H9 (cell line): ENCODE measurements at regions not wholly inside any gene's neighbourhood (a gene's known extent, or its start where the extent isn't known, plus 50 kb on each side); places are given as distances from the start of the nearest gene placed in this dataset.
"Not testable (repeated sequence)": the region's sequence is repeated elsewhere in the genome, so short reads cannot be mapped to it uniquely, and the experiment has no call there.

Experiments used
- DNase-seq: peaks from one replicate; pipeline ENCODE4 v3.0.0-alpha.2; 2017
- H2AFZ ChIP-seq: one replicate; pipeline ENCODE4 v1.6.1; 2013; ENCODE audit warnings: mild to moderate bottlenecking, low read length, control low read depth, moderate library complexity
- H2AK5ac ChIP-seq: 2 replicates; pipeline ENCODE4 v1.6.1; 2013; ENCODE audit warnings: low read length, control low read depth, mixed read lengths; ENCODE audit not compliant: insufficient read length
- H2BK120ac ChIP-seq: one replicate; pipeline ENCODE4 v1.6.1; 2013; ENCODE audit warnings: low read depth, mild to moderate bottlenecking, low read length, control low read depth, inconsistent platforms; ENCODE audit not compliant: poor library complexity, severe bottlenecking
- H2BK12ac ChIP-seq: 2 replicates; pipeline ENCODE4 v1.6.1; 2013; ENCODE audit warnings: low read length, control low read depth, mixed read lengths, low read depth; ENCODE audit not compliant: insufficient read length
- H2BK15ac ChIP-seq: 2 replicates; pipeline ENCODE4 v1.6.1; 2013; ENCODE audit warnings: low read depth, low read length, control low read depth
- H2BK20ac ChIP-seq: one replicate; pipeline ENCODE4 v1.6.1; 2013; ENCODE audit warnings: low read depth, mild to moderate bottlenecking, low read length, control low read depth, inconsistent platforms; ENCODE audit not compliant: poor library complexity, severe bottlenecking
- H2BK5ac ChIP-seq: 2 replicates; pipeline ENCODE4 v1.6.1; 2013; ENCODE audit warnings: low read length, control low read depth, mixed read lengths; ENCODE audit not compliant: insufficient read length
- H3K14ac ChIP-seq: 2 replicates; pipeline ENCODE4 v1.6.1; 2013; ENCODE audit warnings: low read length, control low read depth; ENCODE audit not compliant: insufficient read depth
- H3K18ac ChIP-seq: 2 replicates; pipeline ENCODE4 v1.6.1; 2013; ENCODE audit warnings: low read depth, mild to moderate bottlenecking, mixed read lengths, low read length, control low read depth; ENCODE audit not compliant: insufficient read length
- H3K23ac ChIP-seq: 2 replicates; pipeline ENCODE4 v1.6.1; 2013; ENCODE audit warnings: low read length, control low read depth, mixed read lengths, low read depth; ENCODE audit not compliant: insufficient read length
- H3K23me2 ChIP-seq: 2 replicates; pipeline ENCODE4 v1.6.1; 2013; ENCODE audit warnings: low read depth, mild to moderate bottlenecking, mixed read lengths, low read length, control low read depth; ENCODE audit not compliant: insufficient read length, poor library complexity, severe bottlenecking
- H3K27ac ChIP-seq: 2 replicates; pipeline ENCODE4 v1.5.1; 2013; ENCODE audit warnings: low read length, control low read depth, mixed read lengths, low read depth; ENCODE audit not compliant: insufficient read length
- H3K27me3 ChIP-seq: 2 replicates; pipeline ENCODE4 v1.6.1; 2013; ENCODE audit warnings: low read length, control low read depth, inconsistent platforms; ENCODE audit not compliant: insufficient read depth
- H3K4ac ChIP-seq: 2 replicates; pipeline ENCODE4 v1.6.1; 2013; ENCODE audit warnings: low read depth, mild to moderate bottlenecking, control low read depth, inconsistent platforms, low read length, moderate library complexity
- H3K4me1 ChIP-seq: 2 replicates; pipeline ENCODE4 v1.6.1; 2013; ENCODE audit warnings: low read length, control low read depth, inconsistent platforms; ENCODE audit not compliant: insufficient read depth
- H3K4me2 ChIP-seq: 2 replicates; pipeline ENCODE4 v1.6.1; 2013; ENCODE audit warnings: low read length, control low read depth, mixed read lengths; ENCODE audit not compliant: insufficient read length, insufficient read depth
- H3K56ac ChIP-seq: 2 replicates; pipeline ENCODE4 v1.6.1; 2013; ENCODE audit warnings: low read depth, mild to moderate bottlenecking, mixed read lengths, low read length, control low read depth; ENCODE audit not compliant: insufficient read length
- H3K79me1 ChIP-seq: 2 replicates; pipeline ENCODE4 v1.6.1; 2013; ENCODE audit warnings: low read depth, mild to moderate bottlenecking, moderate library complexity, low read length, control low read depth, inconsistent platforms; ENCODE audit not compliant: insufficient read depth, poor library complexity, severe bottlenecking
- H3K79me2 ChIP-seq: 2 replicates; pipeline ENCODE4 v1.6.1; 2013; ENCODE audit warnings: low read length, control low read depth, inconsistent platforms; ENCODE audit not compliant: insufficient read depth
- H3K9ac ChIP-seq: 2 replicates; pipeline ENCODE4 v1.6.1; 2013; ENCODE audit warnings: low read length, control low read depth, mixed read lengths; ENCODE audit not compliant: insufficient read length; ENCODE audit errors: extremely low read depth
- H3K9me3 ChIP-seq: one replicate; pipeline ENCODE4 v1.6.1; 2013; ENCODE audit warnings: low read depth, low read length, inconsistent platforms; ENCODE audit not compliant: control insufficient read depth
- H3T11ph ChIP-seq: one replicate; pipeline ENCODE4 v1.6.1; 2013; ENCODE audit warnings: mild to moderate bottlenecking, low read length, control low read depth, inconsistent platforms
- H4K20me1 ChIP-seq: one replicate; pipeline ENCODE4 v1.6.1; 2013; ENCODE audit not compliant: control insufficient read depth, insufficient read length, insufficient read depth
- H4K5ac ChIP-seq: 2 replicates; pipeline ENCODE4 v1.6.1; 2013; ENCODE audit warnings: low read depth, mild to moderate bottlenecking, mixed read lengths, low read length, control low read depth; ENCODE audit not compliant: insufficient read length
- H4K8ac ChIP-seq: replicated peaks from 2 replicates; pipeline ENCODE4 v1.6.1; 2013; ENCODE audit warnings: low read length, control low read depth, mixed read lengths, low read depth; ENCODE audit not compliant: insufficient read length
- H4K91ac ChIP-seq: 2 replicates; pipeline ENCODE4 v1.6.1; 2013; ENCODE audit warnings: low read depth, mild to moderate bottlenecking, moderate library complexity, mixed read lengths, low read length, control low read depth; ENCODE audit not compliant: insufficient read length
- H3K27ac Mint-ChIP-seq, 3 experiments: 2 replicates in 2 of 3; 3 replicates in 1 of 3; pipeline ENCODE4 v1.8.0; 2020 to 2021; ENCODE audit warnings: mixed read lengths in 3 of 3, mild to moderate bottlenecking in 1 of 3, moderate library complexity in 1 of 3
- H3K27me3 Mint-ChIP-seq: 2 replicates; pipeline ENCODE4 v1.8.0; 2021; ENCODE audit warnings: low read depth, mild to moderate bottlenecking, moderate library complexity, mixed read lengths
- H3K36me3 Mint-ChIP-seq, 3 experiments: 2 replicates in 2 of 3; 3 replicates in 1 of 3; pipeline ENCODE4 v1.8.0; 2020 to 2021; ENCODE audit warnings: low read depth in 3 of 3, mixed read lengths in 3 of 3; ENCODE audit not compliant: insufficient read depth in 1 of 3
- H3K4me1 Mint-ChIP-seq, 2 experiments: 2 replicates each; pipeline ENCODE4 v1.8.0; 2020; ENCODE audit warnings: mixed read lengths in 2 of 2
- H3K4me3 Mint-ChIP-seq, 2 experiments: 2 replicates in 1 of 2; 3 replicates in 1 of 2; pipeline ENCODE4 v1.8.0; 2020 to 2021; ENCODE audit warnings: mild to moderate bottlenecking in 2 of 2, mixed read lengths in 2 of 2, moderate library complexity in 1 of 2
- H3K9me3 Mint-ChIP-seq, 2 experiments: 2 replicates in 1 of 2; 3 replicates in 1 of 2; pipeline ENCODE4 v1.8.0; 2020; ENCODE audit warnings: mild to moderate bottlenecking in 2 of 2, mixed read lengths in 2 of 2, moderate library complexity in 1 of 2
- CTCF ChIP-seq: fragments of 200-600 bp; sonication (generic); conservative IDR thresholded peaks from 3 replicates; pipeline ENCODE4 v1.8.0; 2021; ENCODE audit warnings: antibody characterized with exemption, mild to moderate bottlenecking
- WGBS: extraction: QIAGEN DNeasy Blood & Tissue Kit; methylation state at CpG from one replicate; pipeline ENCODE4 v1.1.7; 2013; ENCODE audit warnings: missing lambda C conversion rate, low lambda C conversion rate, mixed read lengths; ENCODE audit not compliant: insufficient read length; ENCODE audit errors: extremely low coverage; 5-methylcytosine and 5-hydroxymethylcytosine counted together

GRCh38 chr9:6142799-6143454 lies 72.7 kb upstream of the IL33 start:
- H2BK5ac ChIP-seq: no peak overlapping the region
- H2AFZ ChIP-seq: no peak overlapping the region
- H3K79me1 ChIP-seq: no peaks in the 10 kb centered on the region
- no peak overlapping the region for H4K91ac ChIP-seq
- Mint-ChIP-seq H3K36me3 (peaks cover 3 to 4% (median 3%) of the 10 kb centered on the region in 3 experiments; a peak in 4 of 7 replicates), H3K4me3 (no peak overlapping the region), H3K4me1 (no peaks in the 10 kb centered on the region), H3K27ac (no peak overlapping the region), H3K27me3 (no peaks in the 10 kb centered on the region), H3K9me3 (peaks cover 3 to 4% of the 10 kb centered on the region in 2 experiments; a peak in 4 of 5 replicates)
- H3K56ac ChIP-seq: no peak overlapping the region
- H4K20me1 ChIP-seq: no peaks in the 10 kb centered on the region
- no peak for TF ChIP-seq CTCF
- no peaks in the 10 kb centered on the region for H3K9me3 ChIP-seq
- no peaks in the 10 kb centered on the region for H3K23me2 ChIP-seq
- no peak overlapping the region for H2BK20ac ChIP-seq
- H2BK12ac ChIP-seq: no peak overlapping the region
- H3K79me2 ChIP-seq: no peaks in the 10 kb centered on the region
- no peaks in the 10 kb centered on the region for H3K27me3 ChIP-seq
- no peak overlapping the region for H4K5ac ChIP-seq
- H3K4me1 ChIP-seq: no peaks in the 10 kb centered on the region
- H4K8ac ChIP-seq: no peak overlapping the region
- no peak overlapping the region for H3K14ac ChIP-seq
- H3K4ac ChIP-seq: no peak overlapping the region
- no peak overlapping the region for H3T11ph ChIP-seq
- no peak overlapping the region for H3K27ac ChIP-seq
- H3K18ac ChIP-seq: no peak overlapping the region
- no peak overlapping the region for H2AK5ac ChIP-seq
- H3K4me2 ChIP-seq: no peak overlapping the region
- DNase-seq: no peak
- H2BK120ac ChIP-seq: no peak overlapping the region
- no peak overlapping the region for H2BK15ac ChIP-seq
- no peak overlapping the region for H3K23ac ChIP-seq
- H3K9ac ChIP-seq: no peak overlapping the region

- H4K91ac ChIP-seq, H3K9me3 ChIP-seq, H3K23ac ChIP-seq, H3K9ac ChIP-seq, H4K8ac ChIP-seq, H3K27ac ChIP-seq, H2BK120ac ChIP-seq, H2BK15ac ChIP-seq, H3K56ac ChIP-seq, H3K23me2 ChIP-seq, H3K4me1 ChIP-seq, H4K5ac ChIP-seq, H2AFZ ChIP-seq, H3K4me2 ChIP-seq, H3K27me3 Mint-ChIP-seq, DNase-seq, H3K79me1 ChIP-seq, H3K27me3 ChIP-seq, H2AK5ac ChIP-seq, H3K18ac ChIP-seq, H4K20me1 ChIP-seq, H2BK5ac ChIP-seq, H2BK20ac ChIP-seq, H3K79me2 ChIP-seq, H3T11ph ChIP-seq, H3K4ac ChIP-seq, H3K4me1 Mint-ChIP-seq, H2BK12ac ChIP-seq: not testable (repeated sequence)
- Mint-ChIP-seq H3K4me3 (peak overlapping the region in 1 of 2 experiments; percentile 60; a peak in 1 of 5 replicates), H3K9me3 (peaks cover 3 to 14% of the 10 kb centered on the region in 2 experiments; a peak in 4 of 5 replicates), H3K27ac (peak overlapping the region; percentile 76 to 97 (median 90); a peak in 5 of 7 replicates), H3K36me3 (peaks cover 3 to 13% (median 12%) of the 10 kb centered on the region in 3 experiments; a peak in 6 of 7 replicates)
- H3K14ac ChIP-seq: 0 out of 2 replicates have a peak overlapping the region, but pooled peaks have one; percentile 65
- no CpG with 5 or more reads among the region's 25 CpGs for WGBS
These were observed 79.8 kb upstream of the IL33 start for GRCh38 chr9:6135780-6136179.
